H1 (cell line): ENCODE measurements at regions not wholly inside any gene's neighbourhood (a gene's known extent, or its start where the extent isn't known, plus 50 kb on each side); places are given as distances from the start of the nearest gene placed in this dataset.

Experiments used
- CTCF ChIA-PET: fragments of 300-600 bp; sonication (Branson Sonifier 250); formaldehyde crosslinking; loops from one replicate; lab custom pipeline; 2021; ENCODE audit not compliant: partially characterized antibody; lab: Charles Lee
- POLR2A ChIA-PET: fragments of 300-600 bp; sonication (Branson Sonifier 250); formaldehyde crosslinking; loops from one replicate; lab custom pipeline; 2021; ENCODE audit warnings: inconsistent platforms; ENCODE audit not compliant: partially characterized antibody; lab: Charles Lee
- DNase-seq, 2 experiments: peaks; one replicate each; pipeline versions ENCODE4 v3.0.0 to v3.0.0-alpha.2; 2010 to 2022; ENCODE audit warnings: low spot score in 2 of 2, low read depth in 1 of 2, mixed read lengths in 1 of 2
- FAIRE-seq: peaks from 2 replicates; lab custom pipeline; 2011; peaks lifted over from hg19 to GRCh38; lab: Jason Lieb, UNC
- H2AFZ ChIP-seq: 2 replicates; pipeline ENCODE4 v1.8.1; 2012; ENCODE audit warnings: low read length, inconsistent platforms
- H2AK5ac ChIP-seq: 2 replicates; pipeline ENCODE4 v1.6.1; 2013; ENCODE audit warnings: low read depth, low read length
- H2BK120ac ChIP-seq: replicated peaks from 2 replicates; pipeline ENCODE3; 2013; ENCODE audit warnings: low read depth, low read length, inconsistent platforms
- H2BK12ac ChIP-seq: 2 replicates; pipeline ENCODE4 v1.6.1; 2013; ENCODE audit warnings: low read depth, low read length
- H2BK15ac ChIP-seq: 2 replicates; pipeline ENCODE4 v1.6.1; 2013; ENCODE audit warnings: low read length
- H2BK20ac ChIP-seq: 2 replicates; pipeline ENCODE4 v1.6.1; 2013; ENCODE audit warnings: low read length
- H2BK5ac ChIP-seq: 2 replicates; pipeline ENCODE4 v1.6.1; 2013; ENCODE audit warnings: low read depth, low read length
- H3K14ac ChIP-seq: 2 replicates; pipeline ENCODE4 v1.6.1; 2013; ENCODE audit warnings: inconsistent platforms; ENCODE audit not compliant: insufficient read length
- H3K18ac ChIP-seq: 2 replicates; pipeline ENCODE4 v1.6.1; 2013; ENCODE audit warnings: low read length; ENCODE audit errors: extremely low read depth
- H3K23ac ChIP-seq: 2 replicates; pipeline ENCODE4 v1.6.1; 2013; ENCODE audit warnings: inconsistent platforms; ENCODE audit not compliant: insufficient read length
- H3K23me2 ChIP-seq: 2 replicates; pipeline ENCODE4 v1.6.1; 2013; ENCODE audit warnings: low read depth, low read length
- H3K27ac ChIP-seq: 2 replicates; pipeline ENCODE4 v1.6.1; 2011; ENCODE audit warnings: low read depth, low read length, inconsistent platforms
- H3K27me3 ChIP-seq, 4 experiments: replicated peaks in 1 of 4; 1 replicate in 1 of 4; 2 replicates in 3 of 4; pipeline versions ENCODE4 v1.6.1 to v1.8.1; 2011 to 2013; ENCODE audit warnings: low read length in 3 of 4, mild to moderate bottlenecking in 3 of 4, inconsistent platforms in 2 of 4, mixed read lengths in 2 of 4, moderate library complexity in 1 of 4; ENCODE audit not compliant: control insufficient read depth in 3 of 4, insufficient read depth in 3 of 4; ENCODE audit errors: extremely low read depth in 1 of 4
- H3K36me3 ChIP-seq, 4 experiments: 2 replicates each; pipeline versions ENCODE4 v1.6.1 to v1.8.1; 2011 to 2013; ENCODE audit warnings: mild to moderate bottlenecking in 4 of 4, low read length in 3 of 4, moderate library complexity in 2 of 4, control low read depth in 1 of 4, inconsistent platforms in 1 of 4; ENCODE audit not compliant: insufficient read depth in 4 of 4, control insufficient read depth in 2 of 4
- H3K4ac ChIP-seq: replicated peaks from 2 replicates; pipeline ENCODE3; 2013; ENCODE audit warnings: low read length, low read depth, mixed read lengths, inconsistent platforms; ENCODE audit not compliant: insufficient read length
- H3K4me1 ChIP-seq, 4 experiments: replicated peaks in 1 of 4; 1 replicate in 1 of 4; 2 replicates in 3 of 4; pipeline versions ENCODE4 v1.6.1 to v1.8.1; 2011 to 2013; ENCODE audit warnings: low read length in 3 of 4, inconsistent platforms in 2 of 4, mixed read lengths in 1 of 4; ENCODE audit not compliant: insufficient read depth in 4 of 4, control insufficient read depth in 3 of 4
- H3K4me2 ChIP-seq, 2 experiments: 2 replicates each; pipeline versions ENCODE4 v1.6.1 to v1.8.1; 2011 to 2013; ENCODE audit warnings: low read depth in 2 of 2, low read length in 2 of 2, control low read depth in 1 of 2, inconsistent platforms in 1 of 2, mild to moderate bottlenecking in 1 of 2; ENCODE audit not compliant: insufficient read depth in 1 of 2
- H3K4me3 ChIP-seq, 4 experiments: fragments of 200-600, 300-600 bp in 1 of 4; sonication (generic), shearing (Covaris generic), sonication (Bioruptor Twin) in 1 of 4; 2 replicates each; pipeline versions ENCODE4 v1.5.1 to v1.8.1; 2011 to 2016; ENCODE audit warnings: low read length in 4 of 4, low read depth in 3 of 4, control low read depth in 2 of 4, inconsistent platforms in 2 of 4, mild to moderate bottlenecking in 2 of 4, mixed read lengths in 1 of 4, moderate library complexity in 1 of 4; ENCODE audit not compliant: insufficient read depth in 2 of 4; ENCODE audit errors: extremely low read depth in 1 of 4
- H3K56ac ChIP-seq: replicated peaks from 2 replicates; pipeline ENCODE3; 2013; ENCODE audit warnings: low read depth, mild to moderate bottlenecking, mixed read lengths, low read length, inconsistent platforms; ENCODE audit not compliant: insufficient read length
- H3K79me1 ChIP-seq: 2 replicates; pipeline ENCODE4 v1.6.1; 2013; ENCODE audit warnings: low read depth, low read length, control low read depth
- H3K79me2 ChIP-seq, 2 experiments: 2 replicates each; pipeline versions ENCODE4 v1.6.1 to v1.8.1; 2012 to 2013; ENCODE audit warnings: low read length in 2 of 2, mild to moderate bottlenecking in 2 of 2, inconsistent platforms in 1 of 2; ENCODE audit not compliant: insufficient read depth in 2 of 2, control insufficient read depth in 1 of 2
- H3K9ac ChIP-seq, 4 experiments: replicated peaks in 1 of 4; 1 replicate in 1 of 4; 2 replicates in 3 of 4; pipeline versions ENCODE4 v1.6.1 to v1.8.1; 2011 to 2013; ENCODE audit warnings: low read depth in 3 of 4, low read length in 3 of 4, control low read depth in 2 of 4, mild to moderate bottlenecking in 2 of 4, moderate library complexity in 2 of 4, inconsistent platforms in 1 of 4; ENCODE audit errors: extremely low read depth in 1 of 4
- H3K9me3 ChIP-seq, 2 experiments: 2 replicates each; pipeline versions ENCODE4 v1.6.1 to v1.8.1; 2012 to 2013; ENCODE audit warnings: mild to moderate bottlenecking in 2 of 2, moderate library complexity in 2 of 2, control low read depth in 1 of 2, inconsistent platforms in 1 of 2, low read depth in 1 of 2, low read length in 1 of 2, mixed read lengths in 1 of 2; ENCODE audit not compliant: insufficient read depth in 2 of 2
- H4K20me1 ChIP-seq, 2 experiments: replicated peaks in 1 of 2; 2 replicates each; pipeline versions ENCODE3 to v1.8.1; 2011 to 2013; ENCODE audit warnings: inconsistent platforms in 2 of 2, low read length in 2 of 2, mild to moderate bottlenecking in 1 of 2; ENCODE audit not compliant: insufficient read depth in 2 of 2, control insufficient read depth in 1 of 2
- H4K5ac ChIP-seq: 2 replicates; pipeline ENCODE4 v1.6.1; 2013; ENCODE audit warnings: low read length, low read depth, mixed read lengths, inconsistent platforms; ENCODE audit not compliant: insufficient read length
- H4K8ac ChIP-seq: 2 replicates; pipeline ENCODE4 v1.8.0; 2013; ENCODE audit warnings: mild to moderate bottlenecking, moderate library complexity, low read length, inconsistent platforms; ENCODE audit not compliant: insufficient read depth; ENCODE audit errors: extremely low read depth
- H4K91ac ChIP-seq: replicated peaks from 2 replicates; pipeline ENCODE3; 2013; ENCODE audit warnings: low read length, mixed read lengths, inconsistent platforms; ENCODE audit not compliant: insufficient read length
- BACH1 ChIP-seq: IDR thresholded peaks from 2 replicates; pipeline ENCODE4 v1.6.1; 2012; ENCODE audit warnings: low read length, improper control_type of control experiment
- BCL11A ChIP-seq, 2 experiments: IDR thresholded peaks; one replicate each; pipeline ENCODE4 v1.6.1; 2011; ENCODE audit warnings: low read depth in 2 of 2, low read length in 2 of 2, mild to moderate bottlenecking in 2 of 2
- CTBP2 ChIP-seq: IDR thresholded peaks from 2 replicates; pipeline ENCODE4 v1.7.0; 2011; ENCODE audit warnings: borderline replicate concordance, mild to moderate bottlenecking, moderate library complexity, mixed read lengths, low read length; ENCODE audit not compliant: insufficient read depth, insufficient read length
- CTCF ChIP-seq, 3 experiments: IDR thresholded peaks; 1 replicate in 2 of 3; 2 replicates in 1 of 3; pipeline versions ENCODE4 v1.5.1 to v1.6.1; 2011; ENCODE audit warnings: low read length in 3 of 3, mild to moderate bottlenecking in 3 of 3, inconsistent platforms in 2 of 3, low read depth in 1 of 3, moderate library complexity in 1 of 3; ENCODE audit not compliant: insufficient read depth in 1 of 3; ENCODE audit errors: control extremely low read depth in 1 of 3
- HDAC2 ChIP-seq, 2 experiments: fragments of 300-600 bp in 1 of 2; sonication (generic) in 1 of 2; IDR thresholded peaks; 2 replicates each; pipeline ENCODE4 v1.6.1; 2011 to 2012; ENCODE audit warnings: low read depth in 2 of 2, low read length in 2 of 2, mild to moderate bottlenecking in 2 of 2, moderate library complexity in 2 of 2, borderline replicate concordance in 1 of 2, inconsistent platforms in 1 of 2
- RAD21 ChIP-seq, 2 experiments: IDR thresholded peaks in 1 of 2; conservative IDR thresholded peaks in 1 of 2; 2 replicates each; pipeline ENCODE4 v1.6.1; 2011; ENCODE audit warnings: low read depth in 2 of 2, low read length in 2 of 2, improper control_type of control experiment in 1 of 2, inconsistent platforms in 1 of 2, mild to moderate bottlenecking in 1 of 2, moderate library complexity in 1 of 2
- SRF ChIP-seq: IDR thresholded peaks from 2 replicates; pipeline ENCODE4 v1.6.1; 2011; ENCODE audit warnings: mild to moderate bottlenecking, low read depth, low read length, moderate library complexity
- TCF12 ChIP-seq: IDR thresholded peaks from 2 replicates; pipeline ENCODE4 v1.6.1; 2011; ENCODE audit warnings: low read depth, mild to moderate bottlenecking, low read length
- ZNF274 ChIP-seq: IDR thresholded peaks from 2 replicates; pipeline ENCODE4 v1.7.0; 2012; ENCODE audit warnings: low read length, borderline replicate concordance; ENCODE audit errors: extremely low read depth
- WGBS, 2 experiments: shearing (Covaris generic) in 1 of 2; methylation state at CpG; one replicate each; pipeline versions ENCODE4 v1.1.6 to v1.1.7; 2013 to 2015; ENCODE audit warnings: low lambda C conversion rate in 2 of 2, mixed read lengths in 2 of 2, inconsistent platforms in 1 of 2, low coverage in 1 of 2, missing lambda C conversion rate in 1 of 2; ENCODE audit not compliant: insufficient replicate concordance in 2 of 2, insufficient coverage in 1 of 2, insufficient read length in 1 of 2; ENCODE audit errors: extremely low coverage in 1 of 2, missing lambda C conversion rate in 1 of 2; 5-methylcytosine and 5-hydroxymethylcytosine counted together
- TF ChIP-seq, protein P1 (sequence below): IDR thresholded peaks from 2 replicates; pipeline ENCODE4 v1.6.1; 2011; ENCODE audit warnings: low read length, improper control_type of control experiment

- H2AFZ ChIP-seq = no peak overlapping the region
- no peak overlapping the region for H4K91ac ChIP-seq
- no peak overlapping the region for H3K23ac ChIP-seq
- no peak for FAIRE-seq
- no peak overlapping the region for H4K8ac ChIP-seq
- POLR2A ChIA-PET = no interaction called here
- H3K4me3 ChIP-seq = no peak overlapping the region
- no peak for DNase-seq
- no peak overlapping the region for H3K18ac ChIP-seq
- WGBS, 2 experiments = 93% methylated on average over 3 of the region's 3 CpGs; no CpG with 5 or more reads in 1 of the 2 experiments
- H3K9me3 ChIP-seq = no peaks in the 10 kb centered on the region
- no peak overlapping the region for H2BK12ac ChIP-seq
- H3K56ac ChIP-seq = no peak overlapping the region
- no peaks in the 10 kb centered on the region for H4K20me1 ChIP-seq
- no peaks in the 10 kb centered on the region for H3K4me1 ChIP-seq
- no peak overlapping the region for H2AK5ac ChIP-seq
- no peak overlapping the region for H2BK5ac ChIP-seq
- no peak overlapping the region for H3K27ac ChIP-seq
- H3K36me3 ChIP-seq = no peaks in the 10 kb centered on the region
- H3K79me2 ChIP-seq = no peaks in the 10 kb centered on the region
- H3K4ac ChIP-seq = no peak overlapping the region
- H4K5ac ChIP-seq = no peak overlapping the region
- H3K79me1 ChIP-seq = no peaks in the 10 kb centered on the region
- H3K23me2 ChIP-seq = no peaks in the 10 kb centered on the region
- H2BK15ac ChIP-seq = no peak overlapping the region
- H3K9ac ChIP-seq = no peak overlapping the region
- H3K4me2 ChIP-seq = no peak overlapping the region
- CTCF ChIA-PET = no interaction called here
- no peak overlapping the region for H3K14ac ChIP-seq
- H3K27me3 ChIP-seq = no peaks in the 10 kb centered on the region
- H2BK120ac ChIP-seq = no peak overlapping the region
- H2BK20ac ChIP-seq = no peak overlapping the region
- TF ChIP-seq HDAC2 (IDR thresholded peaks at IDR 0.05; ENCODE audit: borderline replicate concordance in 1 of 2, low read depth in 2 of 2, low read length in 2 of 2) (no peak), CTBP2 (no peak), RAD21 (IDR thresholded peaks at IDR 0.05 in 1 of 2, conservative IDR thresholded peaks at IDR 0.05 in 1 of 2; ENCODE audit: low read depth in 2 of 2, low read length in 2 of 2) (no peak), ZNF274 (no peak), CTCF (IDR thresholded peaks at IDR 0.05; ENCODE audit: control extremely low read depth in 1 of 3, insufficient read depth in 1 of 3, low read depth in 1 of 3, low read length in 3 of 3) (no peak), SRF (no peak), TCF12 (no peak), BCL11A (IDR thresholded peaks at IDR 0.05; ENCODE audit: low read depth in 2 of 2, low read length in 2 of 2) (no peak), BACH1 (no peak)
- TF ChIP-seq, protein P1, sequence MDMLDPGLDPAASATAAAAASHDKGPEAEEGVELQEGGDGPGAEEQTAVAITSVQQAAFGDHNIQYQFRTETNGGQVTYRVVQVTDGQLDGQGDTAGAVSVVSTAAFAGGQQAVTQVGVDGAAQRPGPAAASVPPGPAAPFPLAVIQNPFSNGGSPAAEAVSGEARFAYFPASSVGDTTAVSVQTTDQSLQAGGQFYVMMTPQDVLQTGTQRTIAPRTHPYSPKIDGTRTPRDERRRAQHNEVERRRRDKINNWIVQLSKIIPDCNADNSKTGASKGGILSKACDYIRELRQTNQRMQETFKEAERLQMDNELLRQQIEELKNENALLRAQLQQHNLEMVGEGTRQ = no peak
These were observed 552.4 kb downstream of the IRX1 start for GRCh38 chr5:4148009-4148408.
